ENCODE measurements at regions not wholly inside any gene's neighbourhood (a gene's known extent, or its start where the extent isn't known, plus 50 kb on each side); places are given as distances from the start of the nearest gene placed in this dataset.
A peak's percentile ranks its signal among the peaks of the same experiment; 100 is the strongest.
"Not testable (repeated sequence)": the region's sequence is repeated elsewhere in the genome, so short reads cannot be mapped to it uniquely, and the experiment has no call there.

- peaks cover 4% of the 10 kb centered on the region for H3K27me3 ChIP-seq (ENCODE audit: control insufficient read depth, insufficient read depth, low read length)
These were observed 142.8 kb downstream of the NECTIN1 start for GRCh38 chr11:119586181-119586580.

GRCh38 chr11:119585043-119585781 lies 143.8 kb downstream of the NECTIN1 start:
- Histone ChIP-seq H3K27ac (ENCODE audit: low read depth, low read length) (no peak overlapping the region), H3K36me3 (ENCODE audit: control insufficient read depth, insufficient read depth, low read length) (no peaks in the 10 kb centered on the region), H3K4me3 (ENCODE audit: low read length) (peak overlapping the region; percentile 58), H3K9ac (ENCODE audit: low read length) (no peak overlapping the region), H3K4me1 (ENCODE audit: control insufficient read depth, insufficient read depth, low read length) (peaks cover 7% of the 10 kb centered on the region), H3K27me3 (ENCODE audit: control insufficient read depth, insufficient read depth, low read length) (peaks cover 4% of the 10 kb centered on the region)

More at GRCh38 chr11:119586181-119586580, 142.8 kb downstream of the NECTIN1 start:
- Histone ChIP-seq H3K36me3 (ENCODE audit: control insufficient read depth, insufficient read depth, low read length) (no peaks in the 10 kb centered on the region), H3K9ac (ENCODE audit: low read length) (no peak overlapping the region), H3K27ac (ENCODE audit: low read depth, low read length) (no peak overlapping the region), H3K4me3 (ENCODE audit: low read length) (no peak overlapping the region), H3K4me1 (ENCODE audit: control insufficient read depth, insufficient read depth, low read length) (peaks cover 7% of the 10 kb centered on the region)

- peak overlapping the region; percentile 58 for H3K4me3 ChIP-seq (ENCODE audit: low read length)
- H3K36me3 ChIP-seq (ENCODE audit: control insufficient read depth, insufficient read depth, low read length), result no peaks in the 10 kb centered on the region
- H3K4me1 ChIP-seq (ENCODE audit: control insufficient read depth, insufficient read depth, low read length), result peaks cover 7% of the 10 kb centered on the region
- H3K27me3 ChIP-seq (ENCODE audit: control insufficient read depth, insufficient read depth, low read length), result peaks cover 4% of the 10 kb centered on the region
- no peak overlapping the region for H3K9ac ChIP-seq (ENCODE audit: low read length)
- H3K27ac ChIP-seq (ENCODE audit: low read depth, low read length), result no peak overlapping the region
These were observed 144.6 kb downstream of the NECTIN1 start for GRCh38 chr11:119584193-119585042.

GRCh38 chr11:119583585-119583984 lies 145.4 kb downstream of the NECTIN1 start:
- Histone ChIP-seq H3K4me3 (ENCODE audit: low read length) (no peak overlapping the region), H3K36me3 (ENCODE audit: control insufficient read depth, insufficient read depth, low read length) (no peaks in the 10 kb centered on the region), H3K9ac (ENCODE audit: low read length) (no peak overlapping the region), H3K27me3 (ENCODE audit: control insufficient read depth, insufficient read depth, low read length) (peaks cover 4% of the 10 kb centered on the region), H3K4me1 (ENCODE audit: control insufficient read depth, insufficient read depth, low read length) (peaks cover 7% of the 10 kb centered on the region), H3K27ac (ENCODE audit: low read depth, low read length) (no peak overlapping the region)

GRCh38 chr11:119581396-119581795 lies 147.6 kb downstream of the NECTIN1 start:
- not testable (repeated sequence) for H3K36me3 ChIP-seq (ENCODE audit: control insufficient read depth, insufficient read depth, low read length); H3K4me1 ChIP-seq (ENCODE audit: control insufficient read depth, insufficient read depth, low read length); H3K4me3 ChIP-seq (ENCODE audit: low read length); H3K27me3 ChIP-seq (ENCODE audit: control insufficient read depth, insufficient read depth, low read length); H3K27ac ChIP-seq (ENCODE audit: low read depth, low read length); H3K9ac ChIP-seq (ENCODE audit: low read length)

GRCh38 chr11:119580751-119581150 lies 148.2 kb downstream of the NECTIN1 start:
- Histone ChIP-seq H3K4me1 (ENCODE audit: control insufficient read depth, insufficient read depth, low read length) (peaks cover 7% of the 10 kb centered on the region), H3K36me3 (ENCODE audit: control insufficient read depth, insufficient read depth, low read length) (no peaks in the 10 kb centered on the region), H3K9ac (ENCODE audit: low read length) (no peak overlapping the region), H3K27me3 (ENCODE audit: control insufficient read depth, insufficient read depth, low read length) (peaks cover 4% of the 10 kb centered on the region), H3K4me3 (ENCODE audit: low read length) (no peak overlapping the region), H3K27ac (ENCODE audit: low read depth, low read length) (no peak overlapping the region)

GRCh38 chr11:119580081-119580480 lies 148.9 kb downstream of the NECTIN1 start:
- H3K27ac ChIP-seq (ENCODE audit: low read depth, low read length), result no peak overlapping the region
- peaks cover 7% of the 10 kb centered on the region for H3K4me1 ChIP-seq (ENCODE audit: control insufficient read depth, insufficient read depth, low read length)
- no peak overlapping the region for H3K4me3 ChIP-seq (ENCODE audit: low read length)
- H3K36me3 ChIP-seq (ENCODE audit: control insufficient read depth, insufficient read depth, low read length), result no peaks in the 10 kb centered on the region
- H3K9ac ChIP-seq (ENCODE audit: low read length), result no peak overlapping the region
- H3K27me3 ChIP-seq (ENCODE audit: control insufficient read depth, insufficient read depth, low read length), result peaks cover 4% of the 10 kb centered on the region

- no peak overlapping the region for H3K27ac ChIP-seq (ENCODE audit: low read depth, low read length)
- H3K36me3 ChIP-seq (ENCODE audit: control insufficient read depth, insufficient read depth, low read length), result no peaks in the 10 kb centered on the region
- no peaks in the 10 kb centered on the region for H3K27me3 ChIP-seq (ENCODE audit: control insufficient read depth, insufficient read depth, low read length)
- H3K9ac ChIP-seq (ENCODE audit: low read length), result no peak overlapping the region
- H3K4me3 ChIP-seq (ENCODE audit: low read length), result no peak overlapping the region
- no peaks in the 10 kb centered on the region for H3K4me1 ChIP-seq (ENCODE audit: control insufficient read depth, insufficient read depth, low read length)
These were observed 150.3 kb downstream of the NECTIN1 start for GRCh38 chr11:119578521-119579191.

- no peak overlapping the region for H3K27ac ChIP-seq (ENCODE audit: low read depth, low read length)
- H3K36me3 ChIP-seq (ENCODE audit: control insufficient read depth, insufficient read depth, low read length), result no peaks in the 10 kb centered on the region
- H3K27me3 ChIP-seq (ENCODE audit: control insufficient read depth, insufficient read depth, low read length), result no peaks in the 10 kb centered on the region
These were observed 150.9 kb upstream of the THY1 start for GRCh38 chr11:119573858-119574257.

GRCh38 chr11:119572481-119573424 lies 149.8 kb upstream of the THY1 start:
- Histone ChIP-seq H3K9ac (ENCODE audit: low read length) (no peak overlapping the region), H3K27ac (ENCODE audit: low read depth, low read length) (no peak overlapping the region), H3K4me3 (ENCODE audit: low read length) (no peak overlapping the region), H3K4me1 (ENCODE audit: control insufficient read depth, insufficient read depth, low read length) (peaks cover 3% of the 10 kb centered on the region), H3K36me3 (ENCODE audit: control insufficient read depth, insufficient read depth, low read length) (no peaks in the 10 kb centered on the region), H3K27me3 (ENCODE audit: control insufficient read depth, insufficient read depth, low read length) (no peaks in the 10 kb centered on the region)

More at GRCh38 chr11:119573858-119574257, 150.9 kb upstream of the THY1 start:
- no peak overlapping the region for H3K9ac ChIP-seq (ENCODE audit: low read length)
- H3K4me3 ChIP-seq (ENCODE audit: low read length), result no peak overlapping the region
- H3K4me1 ChIP-seq (ENCODE audit: control insufficient read depth, insufficient read depth, low read length), result no peaks in the 10 kb centered on the region

- no peak overlapping the region for H3K27ac ChIP-seq (ENCODE audit: low read depth, low read length)
These were observed 148.3 kb upstream of the THY1 start for GRCh38 chr11:119571311-119571710.

More at GRCh38 chr11:119571311-119571710, 148.3 kb upstream of the THY1 start:
- no peak overlapping the region for H3K9ac ChIP-seq (ENCODE audit: low read length)
- no peaks in the 10 kb centered on the region for H3K36me3 ChIP-seq (ENCODE audit: control insufficient read depth, insufficient read depth, low read length)
- peaks cover 3% of the 10 kb centered on the region for H3K4me1 ChIP-seq (ENCODE audit: control insufficient read depth, insufficient read depth, low read length)
- no peaks in the 10 kb centered on the region for H3K27me3 ChIP-seq (ENCODE audit: control insufficient read depth, insufficient read depth, low read length)
- no peak overlapping the region for H3K4me3 ChIP-seq (ENCODE audit: low read length)

Data from rectal smooth muscle tissue (tissue), 1 donor.